DMS114 treated with DMSO at 0.1 percent for 48 hours (cell line): ENCODE measurements at regions not wholly inside any gene's neighbourhood (a gene's known extent, or its start where the extent isn't known, plus 50 kb on each side); places are given as distances from the start of the nearest gene placed in this dataset.

Experiments used
- DNase-seq: peaks from one replicate; lab custom pipeline; 2025; ENCODE audit not compliant: unreplicated experiment; lab: John Stamatoyannopoulos, UW

DNA sequence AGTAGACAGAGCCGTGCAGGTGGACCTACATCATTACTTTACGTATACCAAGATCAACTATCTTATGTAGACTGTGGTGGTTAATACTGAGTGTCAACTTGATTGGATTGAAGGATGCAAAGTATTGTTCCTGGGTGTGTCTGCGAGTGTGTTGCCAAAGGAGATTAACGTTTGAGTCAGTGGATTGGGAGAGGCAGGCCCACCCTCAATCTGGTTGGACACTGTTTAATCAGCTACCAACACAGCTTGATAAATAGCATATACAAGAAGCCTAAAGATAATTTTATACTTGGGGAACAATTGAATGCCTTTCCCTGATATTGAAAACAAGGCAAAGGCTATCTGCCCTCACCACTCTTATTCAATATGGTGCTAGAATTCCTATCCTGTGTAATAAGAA is 604.2 kb upstream of the ZEB2 start:
- DNase-seq: no peak

DNA sequence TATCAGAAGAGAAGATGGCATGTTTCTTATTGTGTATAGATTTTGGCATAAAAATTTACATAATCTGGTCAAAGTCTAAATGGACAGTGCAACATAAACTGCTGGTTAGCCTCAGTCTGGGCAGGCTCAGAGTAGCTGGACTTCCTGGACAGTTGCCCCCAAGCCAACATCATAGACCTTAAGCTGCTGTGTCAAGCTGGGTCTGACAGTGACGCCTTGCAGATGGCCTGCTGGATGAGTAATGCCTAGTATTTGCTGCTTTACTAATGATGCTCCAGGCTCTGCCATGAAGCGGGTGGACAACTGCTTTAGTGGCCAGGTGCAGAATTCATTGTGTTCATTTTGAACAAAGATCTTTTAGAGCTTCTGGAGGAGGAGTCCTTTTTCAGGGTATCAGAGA is 603.7 kb upstream of the ZEB2 start:
- DNase-seq: no peak

DNA sequence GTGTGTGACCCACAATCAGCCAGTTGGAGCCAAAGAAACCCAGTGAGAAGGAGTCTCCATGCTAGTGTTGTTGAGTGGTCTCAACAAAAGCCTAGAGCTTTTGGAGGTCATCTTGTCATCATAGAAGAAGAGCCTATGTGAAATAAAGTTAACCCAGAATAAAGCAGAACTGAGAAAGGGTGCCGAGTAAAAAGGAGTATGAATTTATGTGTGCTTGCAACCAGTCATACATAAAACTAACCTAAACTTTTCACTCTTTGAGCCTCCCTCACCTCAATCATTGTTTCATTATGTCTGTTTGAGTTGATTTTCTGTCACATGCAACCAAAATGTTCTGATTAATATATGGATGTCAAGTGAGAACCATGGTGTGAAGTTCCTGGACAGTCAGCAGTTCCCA is 599.3 kb upstream of the ZEB2 start:
- no peak for DNase-seq

- DNase-seq: no peak
Observed at GRCh38 chr2:145116834-145117725, 597.2 kb upstream of the ZEB2 start.

GRCh38 chr2:145116056-145116455 is 596.1 kb upstream of the ZEB2 start:
- no peak for DNase-seq

- no peak for DNase-seq
Observed at GRCh38 chr2:145114726-145115125, 594.8 kb upstream of the ZEB2 start.

DNA sequence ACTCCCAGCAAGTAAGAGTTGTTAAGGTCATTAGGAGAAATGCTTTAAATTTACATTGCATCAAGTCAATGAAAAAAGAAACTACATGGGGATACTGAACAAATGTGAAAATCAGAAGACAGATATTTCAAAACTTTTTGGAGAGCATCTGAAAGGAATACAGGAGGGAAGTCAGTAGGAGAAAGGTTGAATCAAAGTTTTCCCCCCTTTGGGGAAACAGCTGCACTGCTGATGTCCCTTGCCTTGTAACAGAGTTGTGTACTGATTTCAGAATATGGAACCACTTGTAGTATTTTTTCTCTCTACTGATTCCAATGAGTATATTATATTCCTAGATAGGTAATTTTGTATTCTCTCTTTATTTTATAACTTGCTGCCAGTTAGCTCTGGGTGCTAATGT is 592.5 kb upstream of the ZEB2 start:
- no peak for DNase-seq

GRCh38 chr2:145110668-145111356 is 590.9 kb upstream of the ZEB2 start:
- no peak for DNase-seq

DNA sequence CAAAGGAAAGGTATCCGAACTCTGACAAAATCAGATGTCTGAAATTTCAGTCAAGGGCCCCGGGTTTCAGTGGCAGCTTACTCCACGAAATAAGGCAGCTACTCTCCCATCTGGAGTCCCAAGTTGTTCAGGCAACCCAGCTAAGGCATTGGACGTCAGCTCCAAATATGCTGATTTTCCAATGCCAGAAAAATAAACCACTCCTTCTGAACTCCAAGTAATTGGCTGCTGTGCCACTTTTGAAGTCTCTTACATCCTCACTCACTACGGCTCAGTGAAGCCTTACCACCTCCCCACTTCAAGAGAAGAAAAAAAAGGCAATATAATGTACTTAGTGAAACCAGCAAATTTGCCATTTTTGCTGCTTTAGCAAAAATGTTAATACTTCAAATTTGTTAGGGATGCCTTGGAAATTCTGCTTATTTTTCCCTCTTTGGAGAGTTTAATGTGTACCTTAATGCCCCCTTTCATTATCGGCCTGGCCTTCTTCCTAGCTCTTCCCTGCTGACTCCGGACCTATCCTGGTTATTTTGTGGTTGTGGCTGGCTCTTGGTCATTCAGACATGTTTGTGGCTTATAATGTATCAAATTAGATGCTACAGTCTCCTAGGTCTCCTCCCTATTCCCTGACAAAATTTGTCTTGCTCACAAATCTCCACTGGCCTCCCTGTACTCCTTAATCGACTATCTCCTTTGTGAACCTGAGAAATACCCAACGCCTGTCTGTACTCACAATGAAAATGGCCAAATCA is 589.2 kb upstream of the ZEB2 start:
- DNase-seq: no peak

DNA sequence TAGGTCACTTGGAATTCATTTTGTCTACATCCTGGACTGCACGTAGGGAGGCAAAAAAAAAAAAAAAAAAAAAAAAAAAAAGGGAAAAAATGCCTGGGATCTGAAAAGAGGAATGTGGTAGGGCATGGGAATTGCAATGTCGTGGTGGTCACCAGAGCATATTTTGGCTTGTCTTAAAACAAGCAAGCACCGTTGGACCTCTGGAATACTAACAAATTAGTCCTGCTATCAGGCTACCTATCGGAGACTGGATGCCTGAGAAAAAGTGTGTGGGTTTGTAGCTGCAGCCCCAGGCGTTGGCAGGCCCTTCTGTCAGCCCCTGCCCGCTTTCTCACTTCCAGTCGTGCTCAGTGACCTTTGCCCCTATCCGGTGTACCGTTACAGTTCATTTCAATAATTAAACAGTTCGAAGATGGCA is 588.5 kb upstream of the ZEB2 start:
- DNase-seq: no peak

DNA sequence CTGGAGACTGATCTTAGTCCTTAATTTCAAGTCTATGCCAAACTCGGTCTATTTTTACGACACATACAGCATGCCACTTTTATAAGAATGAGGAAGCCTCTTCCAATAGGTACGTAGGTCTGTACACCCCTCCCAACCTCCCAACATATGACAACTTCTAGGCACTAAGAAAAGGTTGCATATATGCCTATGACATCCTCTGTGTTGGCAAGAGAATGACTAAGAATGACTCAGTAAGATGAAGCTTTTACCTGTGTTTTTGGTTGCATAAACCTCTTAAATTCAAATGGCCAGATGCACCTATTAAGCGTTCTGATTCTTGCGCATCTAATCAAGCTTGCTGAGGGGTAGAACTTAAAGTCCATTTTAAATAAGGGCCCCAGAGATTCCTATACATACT is 586.4 kb upstream of the ZEB2 start:
- no peak for DNase-seq

DNA sequence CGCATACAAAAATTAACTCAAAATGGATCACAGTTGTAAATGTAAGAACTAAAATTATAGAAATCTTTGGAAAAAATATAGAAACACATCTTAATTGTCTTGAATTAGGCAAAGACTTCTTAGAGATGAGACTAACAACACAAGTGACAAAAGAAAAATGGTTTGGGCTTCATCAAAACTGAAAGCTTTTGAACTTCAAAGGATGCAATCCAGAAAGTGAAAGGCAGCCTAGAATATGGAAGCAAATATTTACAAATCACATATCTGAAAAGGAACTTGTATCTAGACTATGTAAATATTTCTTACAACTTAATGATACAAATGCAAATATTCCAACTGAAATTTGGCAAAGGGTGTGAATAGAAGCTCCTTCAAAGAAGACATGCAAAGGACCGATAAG is 582.8 kb upstream of the ZEB2 start:
- DNase-seq: no peak

DNA sequence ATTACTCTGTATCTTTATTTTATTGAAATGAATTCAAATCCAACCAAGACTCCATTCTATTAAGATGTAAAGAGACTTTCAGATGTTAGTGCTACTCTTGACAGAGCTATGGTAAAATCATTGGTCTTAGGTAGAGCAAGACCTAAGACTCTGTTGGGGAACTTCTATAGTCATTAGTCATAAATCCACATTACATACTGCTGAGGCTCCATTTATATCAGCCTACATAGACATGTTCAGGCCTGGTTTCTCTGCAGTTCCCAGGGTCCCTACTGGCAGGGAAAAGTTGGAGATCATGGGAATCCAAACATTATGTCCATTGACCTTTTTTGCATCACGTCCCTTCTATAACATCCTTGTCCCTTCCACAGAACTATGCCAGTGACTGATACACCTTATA is 580.4 kb upstream of the ZEB2 start:
- no peak for DNase-seq

DNA sequence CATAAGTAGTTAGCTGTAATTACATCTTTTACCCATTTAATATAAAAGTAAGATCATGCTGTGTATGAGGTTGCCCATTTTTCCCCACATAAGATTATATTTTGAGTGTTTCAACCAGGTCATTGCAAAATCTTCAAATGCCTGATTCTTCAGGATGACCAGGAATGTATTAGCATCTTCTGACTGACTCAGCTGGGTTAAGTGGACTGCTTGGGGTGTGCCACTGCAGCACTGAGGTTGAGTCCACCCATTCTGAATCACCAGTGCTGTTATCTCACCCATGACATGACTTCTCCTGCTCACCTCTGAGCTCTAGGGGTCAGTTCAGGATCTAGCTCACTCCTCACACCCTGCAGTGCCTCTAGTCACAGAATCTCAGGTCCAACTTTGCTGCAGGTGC is 576.7 kb upstream of the ZEB2 start:
- no peak for DNase-seq

DNA sequence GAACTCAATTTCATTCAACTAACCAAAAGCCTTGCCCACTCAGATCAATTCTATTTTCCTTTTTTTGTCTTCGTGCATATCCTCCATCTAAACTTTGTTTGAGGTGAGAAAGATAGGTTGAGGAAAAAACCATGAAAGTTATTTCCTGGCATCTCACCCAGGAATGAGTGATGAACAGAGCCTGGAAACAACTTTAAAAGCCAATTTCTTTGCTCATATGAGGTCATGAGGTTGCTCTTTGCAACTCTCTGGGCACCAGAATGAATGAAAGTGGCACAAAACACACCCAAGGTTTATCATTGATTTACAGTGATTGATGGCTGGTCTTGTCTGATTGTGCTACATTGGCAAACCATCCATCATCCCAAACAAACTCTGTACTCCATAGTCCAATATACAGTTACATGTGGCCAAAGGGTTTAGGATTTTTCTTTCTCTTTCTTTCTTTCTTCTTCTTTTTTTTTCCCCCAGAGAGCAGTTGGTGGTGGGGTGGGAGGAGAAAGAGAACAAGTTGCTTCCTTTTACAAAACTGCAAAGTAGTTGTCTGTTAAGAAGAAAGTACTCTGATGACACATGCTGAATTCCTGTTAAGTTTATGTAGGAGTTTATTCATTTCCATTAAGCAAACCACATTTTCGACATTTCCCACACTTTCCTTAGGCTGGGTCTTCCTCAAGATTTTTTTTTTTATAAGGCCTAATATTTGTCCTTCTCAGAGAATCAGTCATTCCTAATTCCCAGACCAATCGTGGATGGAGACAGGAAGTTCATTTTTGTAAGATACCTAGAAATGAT is 575.9 kb upstream of the ZEB2 start:
- DNase-seq: no peak

- no peak for DNase-seq
Observed at GRCh38 chr2:145094370-145094769, 574.5 kb upstream of the ZEB2 start.

DNA sequence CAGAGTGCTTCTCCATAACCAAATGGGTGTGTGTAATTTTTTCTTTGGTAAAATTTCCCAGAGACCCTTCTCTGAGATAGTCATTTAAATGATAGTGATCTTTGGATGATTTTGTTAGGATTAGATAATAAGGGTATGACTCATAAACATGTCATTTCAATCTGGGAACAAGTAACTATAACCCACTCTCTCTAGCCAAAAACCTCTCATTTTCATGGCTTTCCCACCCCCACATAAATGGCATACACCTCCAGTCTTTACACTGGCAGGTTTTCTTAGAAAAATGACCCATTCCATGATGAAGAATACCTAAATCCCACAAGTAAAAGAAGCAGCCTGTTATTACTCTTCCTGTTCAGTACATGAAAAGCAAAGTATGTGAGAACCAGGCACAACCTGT is 572.0 kb upstream of the ZEB2 start:
- no peak for DNase-seq

DNA sequence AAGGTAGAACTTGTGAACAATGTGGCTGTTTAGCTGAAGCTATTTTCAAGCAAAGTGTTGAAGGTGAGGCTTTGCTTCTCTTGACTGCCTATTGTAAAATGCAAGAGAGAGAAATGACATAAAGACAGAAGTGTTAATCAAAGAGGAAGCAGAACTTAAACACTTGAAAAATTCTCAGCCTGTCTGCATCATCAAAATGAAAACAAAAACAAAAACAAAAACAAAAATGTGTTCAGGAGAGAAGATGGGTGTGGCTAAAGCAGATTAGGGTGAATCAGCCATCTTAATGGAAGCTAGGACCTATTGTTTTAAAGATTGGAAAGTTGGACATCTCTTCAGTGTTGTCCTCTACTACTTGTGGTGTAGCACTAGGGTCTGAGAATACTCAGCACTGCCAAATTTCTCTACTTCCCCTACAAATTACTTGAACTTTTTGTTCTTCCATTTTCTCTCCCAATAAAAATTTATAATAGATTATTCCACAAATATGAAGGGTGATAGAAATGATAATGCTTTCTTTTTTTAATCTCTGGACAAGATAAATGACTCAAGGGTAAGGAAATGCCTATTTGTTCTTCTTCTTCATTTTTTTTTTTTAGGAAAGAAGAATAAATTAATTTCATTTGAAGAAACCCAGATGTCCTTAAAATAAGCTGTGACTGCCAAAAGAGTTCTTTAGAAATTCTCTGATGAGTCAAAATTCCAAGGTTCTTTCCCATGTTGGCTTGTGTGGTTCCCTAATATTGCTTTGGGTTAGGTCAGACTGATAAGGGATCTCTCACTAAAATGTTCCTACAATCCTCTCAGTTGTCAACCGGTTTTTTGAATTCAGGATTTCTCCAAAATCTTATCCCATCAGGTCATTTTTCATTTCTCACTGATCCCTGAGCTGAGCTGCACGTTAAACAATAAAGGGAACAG is 571.2 kb upstream of the ZEB2 start:
- DNase-seq: no peak

DNA sequence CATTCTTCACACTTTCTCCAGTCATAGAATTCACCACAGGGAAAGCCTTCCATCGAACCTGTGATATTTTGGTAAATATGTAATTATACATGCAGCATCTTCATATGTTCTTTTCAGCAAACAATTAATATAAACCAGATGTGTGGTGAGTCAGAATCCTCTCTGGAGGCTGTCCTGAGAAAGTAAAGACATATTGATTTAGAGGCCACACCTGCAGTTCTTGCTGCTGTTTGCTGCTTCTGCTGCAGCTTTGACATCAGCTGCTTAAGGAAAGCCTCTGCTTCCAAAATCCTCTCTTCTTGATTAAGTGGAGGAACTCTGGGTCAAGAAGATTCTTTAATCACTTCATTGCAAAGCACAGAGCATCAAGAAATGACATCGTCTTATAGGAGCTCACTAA is 568.8 kb upstream of the ZEB2 start:
- no peak for DNase-seq

DNA sequence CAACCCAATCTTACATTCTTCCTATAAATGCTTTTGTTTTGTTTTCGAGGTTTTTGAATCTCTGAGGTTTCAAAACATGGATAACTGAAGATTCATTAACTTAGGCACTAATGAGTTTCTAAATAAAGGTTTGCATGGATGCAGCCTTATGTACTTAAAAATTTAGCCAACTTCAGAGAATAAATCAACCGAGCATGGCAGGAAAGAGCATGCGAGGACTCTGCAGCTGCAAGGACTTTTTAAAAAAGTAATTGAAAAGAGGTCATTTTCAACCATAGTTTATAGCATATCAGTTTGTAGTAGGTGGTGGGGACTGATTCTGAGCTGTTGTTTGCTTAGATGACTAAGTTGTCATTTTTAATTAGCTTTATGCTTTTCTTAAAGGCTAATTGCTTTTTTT is 567.0 kb upstream of the ZEB2 start:
- DNase-seq: no peak
